ENCODE measurements at regions not wholly inside any gene's neighbourhood (a gene's known extent, or its start where the extent isn't known, plus 50 kb on each side); places are given as distances from the start of the nearest gene placed in this dataset.

- no peaks in the 10 kb centered on the region for H3K27me3 ChIP-seq
- no peak for TF ChIP-seq CTCF (IDR thresholded peaks at IDR 0.05)
- no peaks in the 10 kb centered on the region for H3K4me1 ChIP-seq
- H3K9me3 ChIP-seq: no peaks in the 10 kb centered on the region
- no peak overlapping the region for H3K4me3 ChIP-seq
- no peak overlapping the region for H3K27ac ChIP-seq
- DNase-seq (ENCODE audit: low spot score): no peak
- H3K36me3 ChIP-seq: no peaks in the 10 kb centered on the region
Measured at GRCh38 chr6:113194090-113194489, 663.1 kb upstream of the MARCKS start.

- Histone ChIP-seq H3K4me3 (no peak overlapping the region), H3K27ac (no peak overlapping the region)
- no peak for DNase-seq (ENCODE audit: low spot score)
Measured at GRCh38 chr6:113202852-113203714, 654.1 kb upstream of the MARCKS start.

GRCh38 chr6:113203715-113204110, 653.4 kb upstream of the MARCKS start:
- no peak for TF ChIP-seq CTCF (IDR thresholded peaks at IDR 0.05)
- Histone ChIP-seq H3K4me3 (no peak overlapping the region), H3K9me3 (no peaks in the 10 kb centered on the region), H3K27me3 (no peaks in the 10 kb centered on the region), H3K36me3 (no peaks in the 10 kb centered on the region), H3K4me1 (no peaks in the 10 kb centered on the region), H3K27ac (no peak overlapping the region)
- no peak for DNase-seq (ENCODE audit: low spot score)

More at GRCh38 chr6:113202852-113203714, 654.1 kb upstream of the MARCKS start:
- H3K36me3 ChIP-seq: no peaks in the 10 kb centered on the region
- H3K27me3 ChIP-seq: no peaks in the 10 kb centered on the region
- H3K4me1 ChIP-seq: no peaks in the 10 kb centered on the region
- H3K9me3 ChIP-seq: no peaks in the 10 kb centered on the region
- TF ChIP-seq CTCF (IDR thresholded peaks at IDR 0.05): no peak

GRCh38 chr6:113205553-113205952, 651.6 kb upstream of the MARCKS start:
- no peaks in the 10 kb centered on the region for H3K27me3 ChIP-seq
- H3K4me3 ChIP-seq: no peak overlapping the region
- no peaks in the 10 kb centered on the region for H3K36me3 ChIP-seq
- TF ChIP-seq CTCF (IDR thresholded peaks at IDR 0.05): no peak
- no peaks in the 10 kb centered on the region for H3K9me3 ChIP-seq
- H3K4me1 ChIP-seq: no peaks in the 10 kb centered on the region
- no peak overlapping the region for H3K27ac ChIP-seq
- DNase-seq (ENCODE audit: low spot score): no peak

- H3K27ac ChIP-seq: no peak overlapping the region
- H3K4me1 ChIP-seq: no peaks in the 10 kb centered on the region
- TF ChIP-seq CTCF (IDR thresholded peaks at IDR 0.05): no peak
- H3K27me3 ChIP-seq: no peaks in the 10 kb centered on the region
- no peaks in the 10 kb centered on the region for H3K9me3 ChIP-seq
- no peaks in the 10 kb centered on the region for H3K36me3 ChIP-seq
- no peak for DNase-seq (ENCODE audit: low spot score)
- no peak overlapping the region for H3K4me3 ChIP-seq
Measured at GRCh38 chr6:113208726-113209125, 648.4 kb upstream of the MARCKS start.

GRCh38 chr6:113209315-113209714, 647.8 kb upstream of the MARCKS start:
- DNase-seq (ENCODE audit: low spot score): no peak
- no peaks in the 10 kb centered on the region for H3K4me1 ChIP-seq
- H3K9me3 ChIP-seq: no peaks in the 10 kb centered on the region
- no peaks in the 10 kb centered on the region for H3K27me3 ChIP-seq
- no peak overlapping the region for H3K4me3 ChIP-seq
- no peaks in the 10 kb centered on the region for H3K36me3 ChIP-seq
- H3K27ac ChIP-seq: no peak overlapping the region
- TF ChIP-seq CTCF (IDR thresholded peaks at IDR 0.05): no peak
